HG03097 (cell line): ENCODE measurements at regions not wholly inside any gene's neighbourhood (a gene's known extent, or its start where the extent isn't known, plus 50 kb on each side); places are given as distances from the start of the nearest gene placed in this dataset.

Experiments used
- ATAC-seq: cut with Tn5 transposase; IDR thresholded peaks from one replicate; pipeline ENCODE4 v1.9.1; 2021; ENCODE audit not compliant: unreplicated experiment, low FRiP score

- ATAC-seq = no peak
These were observed 120.4 kb upstream of the KLF7 start for GRCh38 chr2:207286106-207286505.

GRCh38 chr2:207288628-207289027 lies 122.9 kb upstream of the KLF7 start:
- ATAC-seq = no peak

GRCh38 chr2:207289295-207290018 lies 123.7 kb upstream of the KLF7 start:
- ATAC-seq = no peak

GRCh38 chr2:207290833-207291624 lies 125.3 kb upstream of the KLF7 start:
- no peak for ATAC-seq

- no peak for ATAC-seq
These were observed 126.0 kb upstream of the KLF7 start for GRCh38 chr2:207291625-207292252.

- no peak for ATAC-seq
These were observed 130.7 kb upstream of the KLF7 start for GRCh38 chr2:207296265-207296948.

GRCh38 chr2:207300817-207301216 lies 135.1 kb upstream of the KLF7 start:
- no peak for ATAC-seq

GRCh38 chr2:207304761-207305160 lies 139.0 kb upstream of the KLF7 start:
- no peak for ATAC-seq

GRCh38 chr2:207308519-207309224 lies 142.9 kb upstream of the KLF7 start:
- no peak for ATAC-seq

- peak; percentile 78 for ATAC-seq
These were observed 145.7 kb upstream of the KLF7 start for GRCh38 chr2:207311316-207312005.

- no peak for ATAC-seq
These were observed 146.2 kb upstream of the KLF7 start for GRCh38 chr2:207312006-207312356.

GRCh38 chr2:207313947-207314346 lies 148.2 kb upstream of the KLF7 start:
- no peak for ATAC-seq

- ATAC-seq = no peak
These were observed 149.4 kb upstream of the KLF7 start for GRCh38 chr2:207315131-207315530.

- no peak for ATAC-seq
These were observed 150.7 kb upstream of the KLF7 start for GRCh38 chr2:207316484-207316883.

GRCh38 chr2:207316906-207317305 lies 151.2 kb upstream of the KLF7 start:
- ATAC-seq = no peak

GRCh38 chr2:207317378-207317984 lies 151.7 kb upstream of the KLF7 start:
- no peak for ATAC-seq

GRCh38 chr2:207318181-207318628 lies 152.5 kb upstream of the KLF7 start:
- ATAC-seq = no peak

- no peak for ATAC-seq
These were observed 153.6 kb upstream of the KLF7 start for GRCh38 chr2:207319316-207319715.

GRCh38 chr2:207320381-207321159 lies 154.8 kb upstream of the KLF7 start:
- ATAC-seq = no peak
